ENCODE measurements at regions not wholly inside any gene's neighbourhood (a gene's known extent, or its start where the extent isn't known, plus 50 kb on each side); places are given as distances from the start of the nearest gene placed in this dataset.

GRCh38 chr6:100309174-100309573 is 155.5 kb downstream of the SIM1 start:
- TF ChIP-seq CTCF (IDR thresholded peaks at IDR 0.05), result no peak
- 67 to 74% methylated on average over 3 of the region's 3 CpGs for WGBS, 2 donors
- no peak for FAIRE-seq
- ATAC-seq, result no peak
- no peak for DNase-seq
- H3K4me1 ChIP-seq, result no peaks in the 10 kb centered on the region
- intact Hi-C loops (cut with DNase I), result no loop called here
- H3K27ac ChIP-seq, result no peak overlapping the region
- H3K4me3 ChIP-seq, result no peak overlapping the region
- H3K36me3 ChIP-seq, result no peaks in the 10 kb centered on the region
- H3K9me3 ChIP-seq, result no peaks in the 10 kb centered on the region
- no peaks in the 10 kb centered on the region for H3K27me3 ChIP-seq

GRCh38 chr6:100307561-100307960 is 157.2 kb downstream of the SIM1 start:
- Histone ChIP-seq H3K27me3 (peaks cover 0 to 3% (median 0%) of the 10 kb centered on the region in 4 donors), H3K9me3 (no peaks in the 10 kb centered on the region), H3K36me3 (no peaks in the 10 kb centered on the region), H3K4me3 (no peak overlapping the region), H3K27ac (no peak overlapping the region), H3K4me1 (no peaks in the 10 kb centered on the region)
- DNase-seq (no peak), FAIRE-seq (no peak), ATAC-seq (no peak)
- TF ChIP-seq CTCF (IDR thresholded peaks at IDR 0.05), result no peak
- intact Hi-C loops (cut with DNase I), result no loop called here
- WGBS, 2 donors, result 89 to 100% methylated on average over 1 of the region's 1 CpG

- WGBS, 2 donors, result 58 to 76% methylated on average over 2 of the region's 2 CpGs
- FAIRE-seq, result no peak
- H3K9me3 ChIP-seq, result no peaks in the 10 kb centered on the region
- peaks cover 0 to 3% (median 0%) of the 10 kb centered on the region in 4 donors for H3K27me3 ChIP-seq
- no peaks in the 10 kb centered on the region for H3K4me1 ChIP-seq
- H3K4me3 ChIP-seq, result no peak overlapping the region
- intact Hi-C loops (cut with DNase I), result no loop called here
- no peak for DNase-seq
- TF ChIP-seq CTCF (IDR thresholded peaks at IDR 0.05), result no peak
- ATAC-seq, result no peak
- no peaks in the 10 kb centered on the region for H3K36me3 ChIP-seq
- H3K27ac ChIP-seq, result no peak overlapping the region
These were observed 159.4 kb downstream of the SIM1 start for GRCh38 chr6:100305209-100305869.

GRCh38 chr6:100304575-100304974 is 160.1 kb downstream of the SIM1 start:
- Histone ChIP-seq H3K4me3 (no peak overlapping the region), H3K27me3 (peaks cover 0 to 3% (median 0%) of the 10 kb centered on the region in 4 donors), H3K27ac (no peak overlapping the region), H3K9me3 (no peaks in the 10 kb centered on the region), H3K4me1 (no peaks in the 10 kb centered on the region), H3K36me3 (no peaks in the 10 kb centered on the region)
- DNase-seq (no peak), FAIRE-seq (no peak), ATAC-seq (no peak)
- 35 to 43% methylated on average over 1 of the region's 1 CpG for WGBS, 2 donors
- intact Hi-C loops (cut with DNase I), result no loop called here
- no peak for TF ChIP-seq CTCF (IDR thresholded peaks at IDR 0.05)

- no peak for TF ChIP-seq CTCF (IDR thresholded peaks at IDR 0.05)
- FAIRE-seq, result no peak
- no peak for ATAC-seq
These were observed 163.0 kb downstream of the SIM1 start for GRCh38 chr6:100301731-100302130.

More at GRCh38 chr6:100301731-100302130, 163.0 kb downstream of the SIM1 start:
- Histone ChIP-seq H3K36me3 (no peaks in the 10 kb centered on the region), H3K4me1 (no peaks in the 10 kb centered on the region), H3K4me3 (no peak overlapping the region), H3K9me3 (no peaks in the 10 kb centered on the region), H3K27ac (no peak overlapping the region), H3K27me3 (peaks cover 0 to 3% (median 0%) of the 10 kb centered on the region in 4 donors)
- DNase-seq, result no peak
- WGBS, 2 donors, result 61 to 86% methylated on average over 2 of the region's 2 CpGs
- intact Hi-C loops (cut with DNase I), result no loop called here
